K562 (cell line): ENCODE measurements at regions not wholly inside any gene's neighbourhood (a gene's known extent, or its start where the extent isn't known, plus 50 kb on each side); places are given as distances from the start of the nearest gene placed in this dataset.

Experiments used
- ATAC-seq: fragments of 200-7000 bp; cut with Tn5 transposase; 3 replicates; pipeline ENCODE4 v1.9.1; 2020; ENCODE audit warnings: moderate library complexity
- BruUV-seq: library from RNA; stranded (reverse); fragments of 400-500 nt; replicated peaks from 2 replicates; lab custom pipeline; 2021; lab: Mats Ljungman, UMichigan
- CTCF ChIA-PET: fragments of 300-600 bp; formaldehyde crosslinking; extraction: SDS; loops from one replicate; lab custom pipeline; 2021; ENCODE audit warnings: low intra/inter-chr PET ratio; lab: Yijun Ruan, JAX
- POLR2A ChIA-PET: fragments of 300-600, 350-650 bp; sonication (Branson Sonifier 250); formaldehyde crosslinking; extraction: SDS; loops from one replicate; lab custom pipeline; 2021; ENCODE audit warnings: antibody characterized with exemption, inconsistent platforms; lab: Yijun Ruan, JAX
- DNase-seq, 4 experiments: peaks; one replicate each; pipeline versions ENCODE4 v3.0.0 to v3.0.0-alpha.2; 2011 to 2018; ENCODE audit warnings: low spot score in 3 of 4, mixed read lengths in 3 of 4; ENCODE audit errors: extremely low read depth in 1 of 4
- FAIRE-seq: peaks from 2 replicates; lab custom pipeline; 2011; peaks lifted over from hg19 to GRCh38; lab: Jason Lieb, UNC
- H2AFZ ChIP-seq: 2 replicates; pipeline ENCODE4 v1.6.0; 2011; ENCODE audit warnings: low read depth, low read length, control low read depth, inconsistent platforms
- H3K27ac ChIP-seq: fragments of 200-600 bp; 3 replicates; pipeline ENCODE4 v1.8.0; 2011; ENCODE audit warnings: low read depth, mild to moderate bottlenecking, control low read depth, inconsistent platforms, low read length, moderate library complexity, mixed read lengths; ENCODE audit errors: extremely low read depth
- H3K27me3 ChIP-seq, 2 experiments: fragments of 300-600 bp in 1 of 2; 2 replicates in 1 of 2; 3 replicates in 1 of 2; pipeline versions ENCODE4 v1.6.0 to v1.8.0; 2011; ENCODE audit warnings: inconsistent platforms in 2 of 2, low read length in 2 of 2, mild to moderate bottlenecking in 1 of 2, mixed read lengths in 1 of 2, moderate library complexity in 1 of 2; ENCODE audit not compliant: control insufficient read depth in 2 of 2, insufficient read depth in 2 of 2
- H3K36me3 ChIP-seq: fragments of 300-600 bp; 3 replicates; pipeline ENCODE4 v1.8.0; 2011; ENCODE audit warnings: mild to moderate bottlenecking, low read length, inconsistent platforms; ENCODE audit not compliant: control insufficient read depth, insufficient read depth
- H3K4me1 ChIP-seq, 2 experiments: fragments of 200-600 bp in 1 of 2; replicated peaks in 1 of 2; 2 replicates in 1 of 2; 3 replicates in 1 of 2; pipeline versions ENCODE4 v1.5.1 to v1.8.0; 2011; ENCODE audit warnings: inconsistent platforms in 2 of 2, low read length in 2 of 2, mild to moderate bottlenecking in 1 of 2, mixed read lengths in 1 of 2, moderate library complexity in 1 of 2; ENCODE audit not compliant: control insufficient read depth in 2 of 2, insufficient read depth in 2 of 2
- H3K4me2 ChIP-seq: 2 replicates; pipeline ENCODE4 v1.6.1; 2011; ENCODE audit warnings: low read length, control low read depth, inconsistent platforms, mixed read lengths; ENCODE audit not compliant: insufficient read depth
- H3K4me3 ChIP-seq: fragments of 200-600 bp; sonication (generic), shearing (Covaris generic); 2 replicates; pipeline ENCODE4 v1.5.1; 2016; ENCODE audit warnings: control low read depth, inconsistent platforms
- H3K79me2 ChIP-seq: fragments of 200-600 bp; 3 replicates; pipeline ENCODE4 v1.8.0; 2011; ENCODE audit warnings: low read length, inconsistent platforms; ENCODE audit not compliant: control insufficient read depth, insufficient read depth
- H3K9ac ChIP-seq, 2 experiments: 2 replicates each; pipeline versions ENCODE4 v1.6.0 to v1.6.1; 2011; ENCODE audit warnings: low read depth in 2 of 2, low read length in 2 of 2, control low read depth in 1 of 2, inconsistent platforms in 1 of 2, mild to moderate bottlenecking in 1 of 2, mixed read lengths in 1 of 2; ENCODE audit not compliant: insufficient read depth in 1 of 2
- H3K9me1 ChIP-seq: one replicate; pipeline ENCODE4 v1.6.0; 2011; ENCODE audit warnings: inconsistent platforms, mild to moderate bottlenecking, low read length, moderate library complexity; ENCODE audit not compliant: control insufficient read depth, insufficient read depth
- H3K9me3 ChIP-seq: replicated peaks from 2 replicates; pipeline ENCODE4 v1.5.1; 2011; ENCODE audit warnings: low read depth, low read length, inconsistent platforms; ENCODE audit not compliant: control insufficient read depth, insufficient read depth
- H4K20me1 ChIP-seq: replicated peaks from 2 replicates; pipeline ENCODE4 v1.6.1; 2011; ENCODE audit warnings: low read length, inconsistent platforms, mixed read lengths; ENCODE audit not compliant: control insufficient read depth, insufficient read depth
- CREB3 ChIP-seq: fragments of 450-650 bp; conservative IDR thresholded peaks from 2 replicates; pipeline ENCODE4 v1.6.1; 2016; ENCODE audit warnings: missing genetic modification characterization, low read depth, mild to moderate bottlenecking, missing compliant biosample characterization, moderate library complexity
- DACH1 ChIP-seq: fragments of 450-650 bp; IDR thresholded peaks from 2 replicates; pipeline ENCODE4 v1.6.1; 2018; ENCODE audit not compliant: partially characterized antibody
- HDAC3 ChIP-seq: fragments of 450-650 bp; IDR thresholded peaks from 2 replicates; pipeline ENCODE4 v1.6.1; 2018; ENCODE audit warnings: borderline replicate concordance, mild to moderate bottlenecking, moderate library complexity; ENCODE audit not compliant: partially characterized antibody
- MXD1 ChIP-seq: fragments of 250-450 bp; sonication (Bioruptor Pico); IDR thresholded peaks from 2 replicates; pipeline ENCODE4 v1.8.0; 2021; ENCODE audit warnings: borderline replicate concordance, mild to moderate bottlenecking, moderate library complexity; ENCODE audit not compliant: poor library complexity, severe bottlenecking
- NR2C2 ChIP-seq, 2 experiments: fragments of 200-800 bp in 1 of 2; sonication (Bioruptor generic) in 1 of 2; sonication (generic) in 1 of 2; formaldehyde crosslinking in 1 of 2; IDR thresholded peaks; 2 replicates each; pipeline versions ENCODE4 v1.6.1 to v1.8.0; 2016 to 2022; ENCODE audit warnings: mild to moderate bottlenecking in 1 of 2, missing compliant biosample characterization in 1 of 2, missing genetic modification characterization in 1 of 2, missing genetic modification reagents in 1 of 2
- NR2F6 ChIP-seq: fragments of 450-650 bp; formaldehyde crosslinking; IDR thresholded peaks from 2 replicates; pipeline ENCODE4 v1.4.0; 2020; ENCODE audit warnings: mild to moderate bottlenecking
- RERE ChIP-seq: sonication (generic); formaldehyde crosslinking; IDR thresholded peaks from 2 replicates; pipeline ENCODE4 v1.8.0; 2023; ENCODE audit warnings: missing genetic modification reagents, mild to moderate bottlenecking, borderline replicate concordance
- ZC3H11A ChIP-seq: IDR thresholded peaks from 2 replicates; pipeline ENCODE4 v1.6.1; 2012; ENCODE audit warnings: low read depth, low read length, improper control_type of control experiment
- ZNF507 ChIP-seq: conservative IDR thresholded peaks from 2 replicates; pipeline ENCODE4 v1.6.1; 2017; ENCODE audit warnings: missing genetic modification characterization, missing compliant biosample characterization
- whole genome bisulfite sequencing: fragments of 100-300 bp; shearing (Covaris generic); methylation state at CpG from one replicate; pipeline ENCODE4 v1.1.6; 2016; ENCODE audit warnings: low coverage, mixed read lengths; ENCODE audit not compliant: insufficient coverage; ENCODE audit errors: missing lambda C conversion rate; 5-methylcytosine and 5-hydroxymethylcytosine counted together
- in situ Hi-C: fragments of 300-500 bp; cut with MboI; formaldehyde crosslinking; loops from 4 replicates; pipeline ENCODE4 v1.15.0; 2018; ENCODE audit warnings: inconsistent platforms, mixed read lengths
- intact Hi-C: fragments of 100-400 bp; cut with micrococcal nuclease; formaldehyde crosslinking; loops from 2 replicates; pipeline ENCODE4 v1.14.2; 2022

GRCh38 chr9:87006956-87007355 lies 59.6 kb upstream of the GAS1 start:
- in situ Hi-C loops (no loop called here), intact Hi-C loops (no loop called here)
- Histone ChIP-seq H4K20me1 (no peaks in the 10 kb centered on the region), H3K9me3 (no peaks in the 10 kb centered on the region), H2AFZ (no peak overlapping the region), H3K27me3 (no peaks in the 10 kb centered on the region; a peak in 1 of 5 replicates), H3K36me3 (no peaks in the 10 kb centered on the region), H3K9ac (no peak overlapping the region), H3K4me3 (no peak overlapping the region), H3K4me2 (no peak overlapping the region), H3K79me2 (no peaks in the 10 kb centered on the region), H3K9me1 (no peaks in the 10 kb centered on the region), H3K27ac (no peak overlapping the region), H3K4me1 (no peaks in the 10 kb centered on the region)
- WGBS, result 0% methylated on average over 4 of the region's 4 CpGs
- ChIA-PET CTCF (no interaction called here), POLR2A (no interaction called here)
- BruUV-seq, result no TSS peak
- FAIRE-seq (no peak), DNase-seq (no peak), ATAC-seq (no peak)
- TF ChIP-seq HDAC3 (no peak), RERE (CRISPR knock-in tag) (no peak), NR2C2 (CRISPR knock-in tag; IDR thresholded peaks at IDR 0.05) (no peak), NR2C2 (tag; IDR thresholded peaks at IDR 0.05) (no peak), ZNF507 (tag) (no peak), NR2F6 (no peak), DACH1 (no peak), MXD1 (CRISPR knock-in tag) (no peak), ZC3H11A (no peak), CREB3 (tag) (no peak)
- TF ChIP-seq, all 486 proteins: peak for 0
